H9 (cell line): ENCODE measurements at regions not wholly inside any gene's neighbourhood (a gene's known extent, or its start where the extent isn't known, plus 50 kb on each side); places are given as distances from the start of the nearest gene placed in this dataset.

ENCODE experiments used
- DNase-seq: peaks from one replicate; pipeline ENCODE4 v3.0.0-alpha.2; 2017
- H2AFZ ChIP-seq: one replicate; pipeline ENCODE4 v1.6.1; 2013; ENCODE audit warnings: mild to moderate bottlenecking, low read length, control low read depth, moderate library complexity
- H2AK5ac ChIP-seq: 2 replicates; pipeline ENCODE4 v1.6.1; 2013; ENCODE audit warnings: low read length, control low read depth, mixed read lengths; ENCODE audit not compliant: insufficient read length
- H2BK120ac ChIP-seq: one replicate; pipeline ENCODE4 v1.6.1; 2013; ENCODE audit warnings: low read depth, mild to moderate bottlenecking, low read length, control low read depth, inconsistent platforms; ENCODE audit not compliant: poor library complexity, severe bottlenecking
- H2BK12ac ChIP-seq: 2 replicates; pipeline ENCODE4 v1.6.1; 2013; ENCODE audit warnings: low read length, control low read depth, mixed read lengths, low read depth; ENCODE audit not compliant: insufficient read length
- H2BK15ac ChIP-seq: 2 replicates; pipeline ENCODE4 v1.6.1; 2013; ENCODE audit warnings: low read depth, low read length, control low read depth
- H2BK20ac ChIP-seq: one replicate; pipeline ENCODE4 v1.6.1; 2013; ENCODE audit warnings: low read depth, mild to moderate bottlenecking, low read length, control low read depth, inconsistent platforms; ENCODE audit not compliant: poor library complexity, severe bottlenecking
- H2BK5ac ChIP-seq: 2 replicates; pipeline ENCODE4 v1.6.1; 2013; ENCODE audit warnings: low read length, control low read depth, mixed read lengths; ENCODE audit not compliant: insufficient read length
- H3K14ac ChIP-seq: 2 replicates; pipeline ENCODE4 v1.6.1; 2013; ENCODE audit warnings: low read length, control low read depth; ENCODE audit not compliant: insufficient read depth
- H3K18ac ChIP-seq: 2 replicates; pipeline ENCODE4 v1.6.1; 2013; ENCODE audit warnings: low read depth, mild to moderate bottlenecking, mixed read lengths, low read length, control low read depth; ENCODE audit not compliant: insufficient read length
- H3K23ac ChIP-seq: 2 replicates; pipeline ENCODE4 v1.6.1; 2013; ENCODE audit warnings: low read length, control low read depth, mixed read lengths, low read depth; ENCODE audit not compliant: insufficient read length
- H3K23me2 ChIP-seq: 2 replicates; pipeline ENCODE4 v1.6.1; 2013; ENCODE audit warnings: low read depth, mild to moderate bottlenecking, mixed read lengths, low read length, control low read depth; ENCODE audit not compliant: insufficient read length, poor library complexity, severe bottlenecking
- H3K27ac ChIP-seq: 2 replicates; pipeline ENCODE4 v1.5.1; 2013; ENCODE audit warnings: low read length, control low read depth, mixed read lengths, low read depth; ENCODE audit not compliant: insufficient read length
- H3K27me3 ChIP-seq: 2 replicates; pipeline ENCODE4 v1.6.1; 2013; ENCODE audit warnings: low read length, control low read depth, inconsistent platforms; ENCODE audit not compliant: insufficient read depth
- H3K4ac ChIP-seq: 2 replicates; pipeline ENCODE4 v1.6.1; 2013; ENCODE audit warnings: low read depth, mild to moderate bottlenecking, control low read depth, inconsistent platforms, low read length, moderate library complexity
- H3K4me1 ChIP-seq: 2 replicates; pipeline ENCODE4 v1.6.1; 2013; ENCODE audit warnings: low read length, control low read depth, inconsistent platforms; ENCODE audit not compliant: insufficient read depth
- H3K4me2 ChIP-seq: 2 replicates; pipeline ENCODE4 v1.6.1; 2013; ENCODE audit warnings: low read length, control low read depth, mixed read lengths; ENCODE audit not compliant: insufficient read length, insufficient read depth
- H3K56ac ChIP-seq: 2 replicates; pipeline ENCODE4 v1.6.1; 2013; ENCODE audit warnings: low read depth, mild to moderate bottlenecking, mixed read lengths, low read length, control low read depth; ENCODE audit not compliant: insufficient read length
- H3K79me1 ChIP-seq: 2 replicates; pipeline ENCODE4 v1.6.1; 2013; ENCODE audit warnings: low read depth, mild to moderate bottlenecking, moderate library complexity, low read length, control low read depth, inconsistent platforms; ENCODE audit not compliant: insufficient read depth, poor library complexity, severe bottlenecking
- H3K79me2 ChIP-seq: 2 replicates; pipeline ENCODE4 v1.6.1; 2013; ENCODE audit warnings: low read length, control low read depth, inconsistent platforms; ENCODE audit not compliant: insufficient read depth
- H3K9ac ChIP-seq: 2 replicates; pipeline ENCODE4 v1.6.1; 2013; ENCODE audit warnings: low read length, control low read depth, mixed read lengths; ENCODE audit not compliant: insufficient read length; ENCODE audit errors: extremely low read depth
- H3K9me3 ChIP-seq: one replicate; pipeline ENCODE4 v1.6.1; 2013; ENCODE audit warnings: low read depth, low read length, inconsistent platforms; ENCODE audit not compliant: control insufficient read depth
- H3T11ph ChIP-seq: one replicate; pipeline ENCODE4 v1.6.1; 2013; ENCODE audit warnings: mild to moderate bottlenecking, low read length, control low read depth, inconsistent platforms
- H4K20me1 ChIP-seq: one replicate; pipeline ENCODE4 v1.6.1; 2013; ENCODE audit not compliant: control insufficient read depth, insufficient read length, insufficient read depth
- H4K5ac ChIP-seq: 2 replicates; pipeline ENCODE4 v1.6.1; 2013; ENCODE audit warnings: low read depth, mild to moderate bottlenecking, mixed read lengths, low read length, control low read depth; ENCODE audit not compliant: insufficient read length
- H4K8ac ChIP-seq: replicated peaks from 2 replicates; pipeline ENCODE4 v1.6.1; 2013; ENCODE audit warnings: low read length, control low read depth, mixed read lengths, low read depth; ENCODE audit not compliant: insufficient read length
- H4K91ac ChIP-seq: 2 replicates; pipeline ENCODE4 v1.6.1; 2013; ENCODE audit warnings: low read depth, mild to moderate bottlenecking, moderate library complexity, mixed read lengths, low read length, control low read depth; ENCODE audit not compliant: insufficient read length
- H3K27ac Mint-ChIP-seq, 3 experiments: 2 replicates in 2 of 3; 3 replicates in 1 of 3; pipeline ENCODE4 v1.8.0; 2020 to 2021; ENCODE audit warnings: mixed read lengths in 3 of 3, mild to moderate bottlenecking in 1 of 3, moderate library complexity in 1 of 3
- H3K27me3 Mint-ChIP-seq: 2 replicates; pipeline ENCODE4 v1.8.0; 2021; ENCODE audit warnings: low read depth, mild to moderate bottlenecking, moderate library complexity, mixed read lengths
- H3K36me3 Mint-ChIP-seq, 3 experiments: 2 replicates in 2 of 3; 3 replicates in 1 of 3; pipeline ENCODE4 v1.8.0; 2020 to 2021; ENCODE audit warnings: low read depth in 3 of 3, mixed read lengths in 3 of 3; ENCODE audit not compliant: insufficient read depth in 1 of 3
- H3K4me1 Mint-ChIP-seq, 2 experiments: 2 replicates each; pipeline ENCODE4 v1.8.0; 2020; ENCODE audit warnings: mixed read lengths in 2 of 2
- H3K4me3 Mint-ChIP-seq, 2 experiments: 2 replicates in 1 of 2; 3 replicates in 1 of 2; pipeline ENCODE4 v1.8.0; 2020 to 2021; ENCODE audit warnings: mild to moderate bottlenecking in 2 of 2, mixed read lengths in 2 of 2, moderate library complexity in 1 of 2
- H3K9me3 Mint-ChIP-seq, 2 experiments: 2 replicates in 1 of 2; 3 replicates in 1 of 2; pipeline ENCODE4 v1.8.0; 2020; ENCODE audit warnings: mild to moderate bottlenecking in 2 of 2, mixed read lengths in 2 of 2, moderate library complexity in 1 of 2
- CTCF ChIP-seq: fragments of 200-600 bp; sonication (generic); conservative IDR thresholded peaks from 3 replicates; pipeline ENCODE4 v1.8.0; 2021; ENCODE audit warnings: antibody characterized with exemption, mild to moderate bottlenecking
- whole genome bisulfite sequencing: extraction: QIAGEN DNeasy Blood & Tissue Kit; methylation state at CpG from one replicate; pipeline ENCODE4 v1.1.7; 2013; ENCODE audit warnings: missing lambda C conversion rate, low lambda C conversion rate, mixed read lengths; ENCODE audit not compliant: insufficient read length; ENCODE audit errors: extremely low coverage; 5-methylcytosine and 5-hydroxymethylcytosine counted together

GRCh38 chr4:36794716-36795115, 449.8 kb upstream of the NWD2 start:
- H2BK120ac ChIP-seq: no peak overlapping the region
- Mint-ChIP-seq H3K9me3 (peaks cover 0 to 3% of the 10 kb centered on the region in 2 experiments; a peak in 2 of 5 replicates), H3K36me3 (peaks cover 0 to 4% (median 0%) of the 10 kb centered on the region in 3 experiments; a peak in 1 of 7 replicates), H3K4me1 (peaks cover 3% of the 10 kb centered on the region in 2 experiments; a peak in 3 of 4 replicates), H3K4me3 (no peak overlapping the region), H3K27ac (no peak overlapping the region; a peak in 1 of 7 replicates), H3K27me3 (no peaks in the 10 kb centered on the region)
- H4K5ac ChIP-seq: no peak overlapping the region
- TF ChIP-seq CTCF: no peak
- H2BK15ac ChIP-seq: no peak overlapping the region
- no peak overlapping the region for H3K18ac ChIP-seq
- H3K4me2 ChIP-seq: no peak overlapping the region
- H4K20me1 ChIP-seq: no peaks in the 10 kb centered on the region
- H2AFZ ChIP-seq: no peak overlapping the region
- no peak overlapping the region for H3K4ac ChIP-seq
- H3K23ac ChIP-seq: no peak overlapping the region
- H3K79me2 ChIP-seq: no peaks in the 10 kb centered on the region
- H3K9ac ChIP-seq: no peak overlapping the region
- H2BK12ac ChIP-seq: no peak overlapping the region
- no peak overlapping the region for H2BK20ac ChIP-seq
- no peaks in the 10 kb centered on the region for H3K4me1 ChIP-seq
- no peak overlapping the region for H4K8ac ChIP-seq
- no peaks in the 10 kb centered on the region for H3K79me1 ChIP-seq
- no peak overlapping the region for H3K56ac ChIP-seq
- no peaks in the 10 kb centered on the region for H3K9me3 ChIP-seq
- no peak overlapping the region for H2AK5ac ChIP-seq
- H3K27me3 ChIP-seq: no peaks in the 10 kb centered on the region
- H4K91ac ChIP-seq: no peak overlapping the region
- H3K23me2 ChIP-seq: no peaks in the 10 kb centered on the region
- no peak overlapping the region for H2BK5ac ChIP-seq
- no CpG with 5 or more reads among the region's 1 CpG for WGBS
- no peak for DNase-seq
- no peak overlapping the region for H3K27ac ChIP-seq
- H3T11ph ChIP-seq: no peak overlapping the region
- H3K14ac ChIP-seq: no peak overlapping the region
